ENCODE measurements at regions not wholly inside any gene's neighbourhood (a gene's known extent, or its start where the extent isn't known, plus 50 kb on each side); places are given as distances from the start of the nearest gene placed in this dataset.
A peak's percentile ranks its signal among the peaks of the same experiment; 100 is the strongest.
"Not testable (repeated sequence)": the region's sequence is repeated elsewhere in the genome, so short reads cannot be mapped to it uniquely, and the experiment has no call there.

GRCh38 chr2:7557376-7557775 lies 640.2 kb downstream of the RNF144A start:
- DNase-seq, result no peak

- DNase-seq, result no peak
These were observed 642.6 kb downstream of the RNF144A start for GRCh38 chr2:7559791-7560190.

- DNase-seq, result no peak
These were observed 649.2 kb downstream of the RNF144A start for GRCh38 chr2:7566382-7566881.

GRCh38 chr2:7567116-7567515 lies 649.9 kb downstream of the RNF144A start:
- not testable (repeated sequence) for DNase-seq

- DNase-seq, result no peak
These were observed 650.4 kb downstream of the RNF144A start for GRCh38 chr2:7567646-7568045.

GRCh38 chr2:7570247-7570646 lies 653.0 kb downstream of the RNF144A start:
- DNase-seq, result no peak

- no peak for DNase-seq
These were observed 654.5 kb downstream of the RNF144A start for GRCh38 chr2:7571701-7572100.

- DNase-seq, result no peak
These were observed 655.2 kb downstream of the RNF144A start for GRCh38 chr2:7572450-7572849.

GRCh38 chr2:7573166-7573825 lies 656.1 kb downstream of the RNF144A start:
- DNase-seq, result no peak

GRCh38 chr2:7574385-7574784 lies 657.2 kb downstream of the RNF144A start:
- no peak for DNase-seq

- no peak for DNase-seq
These were observed 660.6 kb downstream of the RNF144A start for GRCh38 chr2:7577769-7578168.

GRCh38 chr2:7584017-7584416 lies 666.8 kb downstream of the RNF144A start:
- no peak for DNase-seq

- DNase-seq, result no peak
These were observed 669.7 kb downstream of the RNF144A start for GRCh38 chr2:7586898-7587297.

GRCh38 chr2:7588295-7588694 lies 671.1 kb downstream of the RNF144A start:
- DNase-seq, result peak; percentile 9

- DNase-seq, result no peak
These were observed 675.5 kb downstream of the RNF144A start for GRCh38 chr2:7592618-7593140.

GRCh38 chr2:7593360-7593759 lies 676.1 kb downstream of the RNF144A start:
- no peak for DNase-seq

- no peak for DNase-seq
These were observed 677.0 kb downstream of the RNF144A start for GRCh38 chr2:7594211-7594610.

GRCh38 chr2:7595206-7595605 lies 678.0 kb downstream of the RNF144A start:
- DNase-seq, result no peak

GRCh38 chr2:7598402-7598801 lies 681.2 kb downstream of the RNF144A start:
- DNase-seq, result no peak

GRCh38 chr2:7599462-7600258 lies 682.4 kb downstream of the RNF144A start:
- DNase-seq, result no peak

- DNase-seq, result no peak
These were observed 684.8 kb downstream of the RNF144A start for GRCh38 chr2:7601990-7602389.

- DNase-seq, result no peak
These were observed 687.2 kb downstream of the RNF144A start for GRCh38 chr2:7604456-7604855.

- no peak for DNase-seq
These were observed 690.4 kb downstream of the RNF144A start for GRCh38 chr2:7607441-7608173.

All from DMS53 (cell line).